ENCODE measurements at regions not wholly inside any gene's neighbourhood (a gene's known extent, or its start where the extent isn't known, plus 50 kb on each side); places are given as distances from the start of the nearest gene placed in this dataset.

GRCh38 chr3:137172728-137173127 is 214.9 kb downstream of the IL20RB start:
- no peak for DNase-seq
- no TSS peak for BruUV-seq (replicated peaks)
- Mint-ChIP-seq H3K27ac (ENCODE audit: unreplicated experiment) (no peak overlapping the region), H3K36me3 (ENCODE audit: insufficient read depth, unreplicated experiment) (no peaks in the 10 kb centered on the region), H3K9me3 (ENCODE audit: unreplicated experiment) (no peaks in the 10 kb centered on the region), H3K4me1 (ENCODE audit: low read depth, unreplicated experiment) (no peaks in the 10 kb centered on the region), H3K27me3 (ENCODE audit: insufficient read depth, unreplicated experiment) (no peaks in the 10 kb centered on the region), H3K4me3 (ENCODE audit: unreplicated experiment) (no peak overlapping the region)
- intact Hi-C loops (cut with micrococcal nuclease; ENCODE audit: unreplicated experiment): no loop called here
- Histone ChIP-seq H3K4me1 (no peaks in the 10 kb centered on the region; the same call in 1 of the 2 replicates), H3K9me3 (no peaks in the 10 kb centered on the region), H3K4me3 (ENCODE audit: low read depth, low read length) (no peak overlapping the region), H3K27me3 (replicated peaks; ENCODE audit: control insufficient read depth, insufficient read depth, low read length) (no peaks in the 10 kb centered on the region), H3K36me3 (ENCODE audit: control insufficient read depth, insufficient read depth, low read length) (no peaks in the 10 kb centered on the region)
- CTCF ChIA-PET: no interaction called here
- no peak for TF ChIP-seq CTCF (IDR thresholded peaks at IDR 0.05; ENCODE audit: insufficient read depth in 1 of 2, low read depth in 1 of 2, low read length in 1 of 2, severe bottlenecking in 1 of 2, unreplicated experiment in 1 of 2)
- POLR2A ChIA-PET: no interaction called here

- H3K36me3 Mint-ChIP-seq (ENCODE audit: insufficient read depth, unreplicated experiment): no peaks in the 10 kb centered on the region
- intact Hi-C loops (cut with micrococcal nuclease; ENCODE audit: unreplicated experiment): no loop called here
- H3K27ac Mint-ChIP-seq (ENCODE audit: unreplicated experiment): no peak overlapping the region
- H3K4me3 ChIP-seq (ENCODE audit: low read depth, low read length): no peak overlapping the region
- H3K4me3 Mint-ChIP-seq (ENCODE audit: unreplicated experiment): no peak overlapping the region
- H3K4me1 Mint-ChIP-seq (ENCODE audit: low read depth, unreplicated experiment): no peaks in the 10 kb centered on the region
- no peaks in the 10 kb centered on the region for H3K27me3 ChIP-seq (replicated peaks; ENCODE audit: control insufficient read depth, insufficient read depth, low read length)
- H3K9me3 ChIP-seq: peaks cover 3% of the 10 kb centered on the region
- ChIA-PET POLR2A (no interaction called here), CTCF (no interaction called here)
- H3K27me3 Mint-ChIP-seq (ENCODE audit: insufficient read depth, unreplicated experiment): no peaks in the 10 kb centered on the region
- H3K9me3 Mint-ChIP-seq (ENCODE audit: unreplicated experiment): no peaks in the 10 kb centered on the region
- no peak for TF ChIP-seq CTCF (IDR thresholded peaks at IDR 0.05; ENCODE audit: insufficient read depth in 1 of 2, low read depth in 1 of 2, low read length in 1 of 2, severe bottlenecking in 1 of 2, unreplicated experiment in 1 of 2)
- BruUV-seq (replicated peaks): no TSS peak
- DNase-seq: no peak
- no peaks in the 10 kb centered on the region for H3K36me3 ChIP-seq (ENCODE audit: control insufficient read depth, insufficient read depth, low read length)
- H3K4me1 ChIP-seq: no peaks in the 10 kb centered on the region; the same call in 1 of the 2 replicates
Measured at GRCh38 chr3:137174514-137174913, 216.7 kb downstream of the IL20RB start.

GRCh38 chr3:137180220-137180619 is 222.4 kb downstream of the IL20RB start:
- Mint-ChIP-seq H3K4me3 (ENCODE audit: unreplicated experiment) (no peak overlapping the region), H3K27ac (ENCODE audit: unreplicated experiment) (no peak overlapping the region), H3K9me3 (ENCODE audit: unreplicated experiment) (no peaks in the 10 kb centered on the region), H3K4me1 (ENCODE audit: low read depth, unreplicated experiment) (peaks cover 8% of the 10 kb centered on the region), H3K36me3 (ENCODE audit: insufficient read depth, unreplicated experiment) (no peaks in the 10 kb centered on the region), H3K27me3 (ENCODE audit: insufficient read depth, unreplicated experiment) (peaks cover 7% of the 10 kb centered on the region)
- Histone ChIP-seq H3K4me1 (peaks cover 3% of the 10 kb centered on the region; the same call in 1 of the 2 replicates), H3K27me3 (replicated peaks; ENCODE audit: control insufficient read depth, insufficient read depth, low read length) (no peaks in the 10 kb centered on the region), H3K36me3 (ENCODE audit: control insufficient read depth, insufficient read depth, low read length) (no peaks in the 10 kb centered on the region), H3K9me3 (peaks cover 13% of the 10 kb centered on the region), H3K4me3 (ENCODE audit: low read depth, low read length) (no peak overlapping the region)
- CTCF ChIA-PET: no interaction called here
- BruUV-seq (replicated peaks): no TSS peak
- no peak for DNase-seq
- POLR2A ChIA-PET: no interaction called here
- intact Hi-C loops (cut with micrococcal nuclease; ENCODE audit: unreplicated experiment): no loop called here
- no peak for TF ChIP-seq CTCF (IDR thresholded peaks at IDR 0.05; ENCODE audit: insufficient read depth in 1 of 2, low read depth in 1 of 2, low read length in 1 of 2, severe bottlenecking in 1 of 2, unreplicated experiment in 1 of 2)

Data from Caco-2 (cell line).